HG02623 (cell line): ENCODE measurements at regions not wholly inside any gene's neighbourhood (a gene's known extent, or its start where the extent isn't known, plus 50 kb on each side); places are given as distances from the start of the nearest gene placed in this dataset.
"Not testable (repeated sequence)": the region's sequence is repeated elsewhere in the genome, so short reads cannot be mapped to it uniquely, and the experiment has no call there.

Source experiments
- ATAC-seq: cut with Tn5 transposase; IDR thresholded peaks from one replicate; pipeline ENCODE4 v1.9.1; 2021; ENCODE audit warnings: moderate library complexity; ENCODE audit not compliant: unreplicated experiment

DNA sequence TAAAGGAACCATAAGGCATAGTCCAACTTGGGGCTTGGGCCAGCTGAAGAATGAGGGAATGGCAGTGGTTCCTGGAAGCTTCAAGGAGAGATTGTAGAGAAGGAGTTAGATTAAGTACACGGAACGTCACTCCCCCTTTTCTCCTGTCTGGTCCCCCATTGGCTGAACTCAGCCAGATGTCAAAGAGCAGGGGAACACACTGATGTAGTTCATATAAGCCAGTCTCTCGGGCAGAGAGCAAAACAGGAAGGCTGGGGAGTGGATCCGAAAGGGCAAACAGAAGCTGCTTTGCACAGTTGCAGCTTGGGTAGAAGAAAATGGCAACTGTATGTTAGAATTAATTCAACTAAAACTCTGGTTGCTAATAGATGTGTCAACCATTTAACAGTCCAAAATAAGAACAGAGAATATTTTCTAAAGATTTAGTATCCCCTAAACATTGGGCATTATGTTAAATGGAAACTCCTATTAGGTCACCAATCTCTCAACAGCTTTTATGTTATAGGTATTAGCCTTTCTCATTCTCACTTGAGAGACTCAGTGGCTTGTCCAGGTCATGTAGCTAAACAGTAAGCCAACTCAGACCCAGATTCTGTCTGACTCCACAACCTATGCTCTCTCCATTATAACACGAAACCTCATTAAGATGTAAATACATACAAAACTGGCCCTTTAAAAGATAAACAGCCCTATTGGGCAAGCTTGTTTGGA is 600.7 kb upstream of the USP24 start:
- no peak for ATAC-seq

DNA sequence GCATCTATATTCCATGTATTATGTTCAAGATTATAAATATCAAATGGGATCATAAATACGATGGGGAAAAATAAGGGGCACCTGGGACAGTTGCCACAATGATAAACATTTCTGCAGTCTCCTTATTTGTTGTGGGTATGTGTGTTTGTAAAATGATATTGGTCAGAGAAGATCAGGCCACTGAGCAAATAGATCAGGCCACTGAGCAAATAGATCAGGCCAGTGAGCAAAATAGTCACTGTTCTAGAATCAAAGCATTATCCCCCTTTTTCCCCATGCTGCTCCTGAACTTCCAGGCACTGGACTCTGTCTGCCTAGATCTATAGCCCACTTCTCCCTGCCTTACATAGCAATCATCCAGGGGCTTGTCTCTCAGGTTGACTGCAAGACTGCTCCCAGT is 599.8 kb upstream of the USP24 start:
- no peak for ATAC-seq

DNA sequence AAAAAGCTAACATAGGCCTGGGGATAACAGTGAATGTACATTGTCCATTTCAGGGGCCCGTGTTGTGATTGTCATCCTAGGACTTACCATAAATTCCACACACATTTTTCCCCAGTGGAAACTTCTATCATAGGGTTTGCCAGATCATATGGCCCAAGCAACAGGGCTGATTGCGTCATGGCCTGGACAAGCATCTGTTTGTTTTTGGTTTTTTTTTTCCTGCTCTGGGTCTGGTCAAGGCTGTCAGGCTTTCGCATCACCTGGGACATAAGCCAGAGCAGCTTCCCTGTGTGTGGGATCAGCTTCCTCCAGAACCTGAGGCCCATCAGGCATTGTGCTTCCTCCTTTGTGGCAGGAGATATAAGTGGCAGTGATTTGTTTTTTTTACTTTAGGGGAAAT is 598.5 kb upstream of the USP24 start:
- ATAC-seq: no peak

GRCh38 chr1:55812281-55812680 is 597.1 kb upstream of the USP24 start:
- ATAC-seq: no peak

DNA sequence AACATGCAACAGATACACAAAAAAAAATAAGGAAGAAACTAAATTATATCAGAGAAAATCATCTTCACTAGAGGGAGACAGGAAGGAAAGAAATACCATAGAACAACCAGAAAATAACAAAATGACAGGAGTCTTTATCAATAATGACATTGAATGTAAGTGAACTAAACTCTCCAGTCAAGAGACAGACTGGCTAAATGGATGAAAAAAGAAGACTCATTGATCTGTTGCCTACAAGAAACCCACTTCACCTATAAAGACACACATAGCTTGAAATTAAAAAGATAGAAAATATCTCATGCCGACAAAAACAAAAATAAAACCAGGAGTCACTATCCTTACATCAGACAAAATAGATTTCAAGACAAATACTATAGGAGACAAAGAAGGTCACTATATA is 593.1 kb upstream of the USP24 start:
- no peak for ATAC-seq

- ATAC-seq: no peak
These were observed 588.3 kb upstream of the USP24 start for GRCh38 chr1:55803429-55803828.

DNA sequence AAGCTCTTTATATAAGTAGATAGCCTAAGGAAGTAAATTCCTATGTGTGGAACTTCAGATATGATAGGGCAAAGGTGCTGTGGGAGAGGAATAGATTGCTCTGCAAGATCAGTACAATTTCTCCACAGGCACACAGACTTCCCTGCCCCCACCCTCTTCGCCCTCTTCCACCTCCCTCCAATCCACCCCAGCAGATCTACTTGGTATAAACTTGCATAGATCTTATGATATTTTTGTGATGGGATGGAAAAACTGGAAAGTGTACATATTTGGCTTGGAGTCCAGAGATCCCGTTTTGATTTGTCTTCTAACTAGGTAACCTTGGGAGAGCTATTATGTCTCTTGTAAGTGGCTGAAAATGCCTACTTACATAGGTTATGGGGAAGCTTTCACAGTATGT is 586.3 kb upstream of the USP24 start:
- no peak for ATAC-seq

DNA sequence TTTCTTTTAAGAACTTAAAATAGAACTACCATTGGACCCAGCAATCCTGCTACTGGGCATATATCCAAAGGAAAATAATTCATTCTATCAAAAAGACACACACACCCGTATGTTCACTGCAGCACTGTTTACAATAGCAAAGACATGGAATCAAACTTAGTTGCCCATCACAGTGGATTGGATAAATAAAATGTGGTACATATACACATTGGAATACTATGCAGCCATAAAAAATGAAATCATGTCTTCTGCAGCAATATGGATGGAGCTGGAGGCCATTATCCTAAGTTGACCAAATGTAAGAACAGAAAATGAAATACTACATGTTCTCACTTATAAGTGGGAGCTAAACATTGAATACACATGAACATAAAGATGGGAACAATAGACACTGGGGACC is 585.3 kb upstream of the USP24 start:
- no peak for ATAC-seq

DNA sequence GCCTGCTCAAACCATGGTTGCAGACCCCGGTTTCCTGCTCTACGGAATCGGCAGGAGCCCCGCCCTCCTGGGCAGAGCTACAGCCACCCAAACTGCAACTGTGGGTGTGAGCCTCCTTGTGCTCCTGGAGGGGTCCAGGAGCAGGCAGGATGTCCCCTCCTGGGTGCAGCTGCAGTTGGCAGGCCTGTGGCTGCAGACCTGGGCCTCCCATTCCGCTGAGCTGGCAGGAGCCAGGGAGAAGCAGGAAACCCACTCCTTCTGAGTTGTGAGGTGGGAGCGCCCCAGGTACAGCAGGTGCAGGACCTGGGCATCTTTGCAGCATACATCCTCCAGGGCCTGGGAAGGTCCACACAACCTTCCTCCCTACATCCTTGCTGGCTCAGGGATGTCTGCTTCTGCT is 578.7 kb upstream of the USP24 start:
- no peak for ATAC-seq

DNA sequence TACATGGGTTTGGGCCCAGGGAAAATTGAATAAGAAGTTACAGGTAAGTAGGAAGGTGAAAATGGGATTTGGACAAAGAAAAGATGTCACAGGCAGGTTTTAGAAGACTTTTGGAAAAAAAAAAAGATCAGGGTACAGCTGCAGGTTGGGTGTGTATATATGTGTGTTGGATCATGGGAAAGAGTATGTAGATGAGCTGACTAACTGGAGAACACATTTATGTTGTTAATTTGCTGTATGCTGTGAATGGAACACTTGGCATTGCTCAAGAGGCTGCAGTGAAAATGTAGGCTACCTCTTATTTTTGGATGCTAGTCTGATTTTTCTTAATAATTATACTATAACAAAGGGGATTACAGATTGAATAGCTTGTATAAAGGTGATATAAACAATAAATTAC is 577.7 kb upstream of the USP24 start:
- no peak for ATAC-seq

- no peak for ATAC-seq
These were observed 574.3 kb upstream of the USP24 start for GRCh38 chr1:55789466-55789865.

DNA sequence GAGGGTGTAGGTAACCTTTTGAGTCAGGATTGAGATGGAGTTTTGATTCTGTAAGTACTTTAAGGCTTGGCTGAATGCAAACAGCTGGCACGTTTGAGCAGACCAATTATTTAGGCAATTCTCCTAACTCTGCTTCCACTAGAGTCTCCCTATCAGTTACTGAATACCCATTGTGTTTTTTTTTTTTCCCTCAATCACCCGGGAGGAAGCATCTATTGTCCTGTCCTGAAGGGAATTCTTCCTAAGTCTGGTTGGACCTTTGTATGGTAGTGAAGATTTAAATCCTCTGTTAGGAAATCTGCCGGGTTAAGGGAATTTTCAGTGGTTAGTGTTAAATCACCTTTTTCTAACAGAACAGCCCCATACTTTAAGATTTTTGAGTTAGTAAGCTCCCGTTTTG is 571.2 kb upstream of the USP24 start:
- ATAC-seq: no peak

DNA sequence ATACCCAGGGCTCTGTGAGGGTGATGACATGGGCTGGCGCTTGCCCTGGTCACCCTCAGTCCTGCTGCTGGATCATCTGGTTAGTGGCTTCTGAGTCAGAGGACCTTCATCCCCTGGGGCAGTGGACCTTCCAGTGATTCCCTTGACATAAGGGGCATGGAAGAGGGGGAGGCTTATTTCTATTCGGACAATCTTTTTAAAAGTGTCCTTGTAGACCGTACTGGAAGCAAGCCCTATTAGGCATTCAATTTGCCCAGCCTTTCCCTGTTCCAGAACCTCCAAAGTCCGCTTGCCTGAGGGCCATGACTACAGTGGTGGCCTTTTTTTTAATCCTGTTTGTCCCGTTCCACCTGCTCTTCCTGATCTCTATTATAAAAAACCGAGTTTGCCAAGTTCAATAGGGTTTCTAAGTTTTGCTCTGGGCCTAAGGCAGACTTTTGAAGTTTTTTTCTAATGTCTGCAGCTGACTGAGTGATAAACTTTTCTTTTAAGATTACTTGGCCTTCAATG is 569.8 kb upstream of the USP24 start:
- ATAC-seq: not testable (repeated sequence)

DNA sequence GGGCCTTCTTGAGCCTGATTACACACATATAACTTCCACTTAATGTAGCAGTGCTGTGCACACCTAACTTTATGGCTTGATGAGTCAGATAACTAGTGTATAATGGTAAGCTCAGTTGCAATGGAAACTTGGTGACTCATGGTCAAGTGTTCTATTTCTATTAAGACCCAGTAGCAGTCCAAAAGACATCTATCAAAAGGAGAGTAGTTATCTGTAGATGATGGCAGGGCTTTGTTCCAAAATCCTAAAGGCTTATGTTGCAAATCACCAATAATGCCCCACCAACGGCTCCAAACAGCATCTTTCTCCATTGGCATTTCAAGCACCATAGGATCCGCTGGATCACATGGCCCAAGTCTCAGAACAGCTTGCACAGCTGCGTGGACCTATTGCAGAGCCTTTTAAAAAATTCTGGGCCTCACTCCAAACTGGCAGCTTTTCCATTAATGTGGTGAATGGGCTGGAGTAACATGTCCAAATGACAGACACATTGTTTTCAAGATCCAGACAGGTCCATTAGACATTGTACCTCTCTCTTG is 566.8 kb upstream of the USP24 start:
- no peak for ATAC-seq

DNA sequence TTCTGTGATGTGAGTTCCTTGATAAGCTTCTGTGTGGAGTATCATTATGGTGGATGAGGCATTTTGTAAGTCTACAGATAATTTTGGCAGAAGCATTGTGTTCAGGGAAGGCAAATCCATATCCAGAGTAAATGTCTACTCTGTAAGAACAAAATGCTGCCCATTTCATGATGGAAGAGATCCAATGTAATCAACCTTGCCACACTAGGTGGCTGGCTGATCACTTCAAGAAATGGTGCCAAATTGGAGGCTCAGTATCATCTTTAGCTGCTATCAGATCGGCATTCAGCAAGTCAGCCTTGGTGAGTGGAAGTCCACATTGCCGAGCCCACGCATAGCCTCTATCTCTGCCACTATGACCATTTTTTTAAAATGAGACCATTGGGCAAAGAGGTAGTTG is 565.8 kb upstream of the USP24 start:
- ATAC-seq: no peak

DNA sequence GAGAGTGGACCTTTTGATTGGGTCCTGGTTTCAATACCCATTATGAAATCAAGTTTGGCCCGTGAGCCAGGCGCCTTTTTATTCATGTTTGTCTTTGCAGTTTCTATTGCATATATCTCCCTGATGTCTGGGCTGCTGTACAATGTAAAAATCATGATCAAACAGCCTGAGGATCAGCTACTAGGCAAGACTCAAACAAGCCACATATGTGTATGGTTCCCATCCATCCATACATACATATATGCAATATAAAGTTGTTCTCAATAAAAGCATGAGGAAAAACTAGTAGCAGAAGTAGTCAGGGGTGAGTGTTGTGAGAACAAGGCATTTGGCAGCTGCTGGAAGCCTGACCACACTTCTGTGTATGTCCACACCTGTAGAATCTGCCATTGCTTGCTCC is 562.4 kb upstream of the USP24 start:
- no peak for ATAC-seq

DNA sequence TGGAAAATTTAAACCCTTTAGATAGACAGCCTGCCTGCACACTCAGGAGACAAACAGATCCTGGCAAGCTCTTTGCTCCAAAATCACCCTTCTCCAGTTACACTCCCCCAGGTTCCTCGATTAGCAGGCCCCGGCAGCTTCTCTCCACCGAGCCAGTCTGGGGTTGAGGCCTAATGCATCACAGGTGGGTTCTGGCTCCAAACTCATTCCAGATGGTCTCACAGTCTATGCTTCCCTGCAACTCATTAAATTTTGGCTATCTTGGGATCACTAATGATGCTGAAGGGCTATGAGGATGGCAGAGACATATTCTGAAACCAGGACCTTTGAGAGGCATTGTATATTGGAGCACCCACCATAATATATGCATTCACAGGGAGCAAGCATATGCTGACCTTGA is 559.8 kb upstream of the USP24 start:
- no peak for ATAC-seq

DNA sequence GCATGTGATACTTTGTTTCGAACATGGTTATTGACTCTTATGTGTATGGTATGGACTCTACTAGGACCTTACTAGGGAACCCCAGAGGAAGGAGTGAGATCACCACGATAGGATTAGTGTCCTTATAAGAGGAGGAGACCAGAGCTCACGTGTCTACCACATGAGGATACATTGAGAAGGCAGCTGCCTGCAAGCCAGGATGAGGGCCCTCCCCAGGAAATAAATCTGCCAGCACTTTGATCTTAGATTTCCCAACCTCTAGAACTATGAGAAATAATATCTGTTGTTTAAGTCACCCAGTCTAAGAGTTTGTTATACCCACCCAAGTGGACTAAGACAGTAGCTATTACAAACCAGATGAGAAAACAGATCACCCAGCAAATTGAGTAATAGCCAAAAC is 559.3 kb upstream of the USP24 start:
- no peak for ATAC-seq

DNA sequence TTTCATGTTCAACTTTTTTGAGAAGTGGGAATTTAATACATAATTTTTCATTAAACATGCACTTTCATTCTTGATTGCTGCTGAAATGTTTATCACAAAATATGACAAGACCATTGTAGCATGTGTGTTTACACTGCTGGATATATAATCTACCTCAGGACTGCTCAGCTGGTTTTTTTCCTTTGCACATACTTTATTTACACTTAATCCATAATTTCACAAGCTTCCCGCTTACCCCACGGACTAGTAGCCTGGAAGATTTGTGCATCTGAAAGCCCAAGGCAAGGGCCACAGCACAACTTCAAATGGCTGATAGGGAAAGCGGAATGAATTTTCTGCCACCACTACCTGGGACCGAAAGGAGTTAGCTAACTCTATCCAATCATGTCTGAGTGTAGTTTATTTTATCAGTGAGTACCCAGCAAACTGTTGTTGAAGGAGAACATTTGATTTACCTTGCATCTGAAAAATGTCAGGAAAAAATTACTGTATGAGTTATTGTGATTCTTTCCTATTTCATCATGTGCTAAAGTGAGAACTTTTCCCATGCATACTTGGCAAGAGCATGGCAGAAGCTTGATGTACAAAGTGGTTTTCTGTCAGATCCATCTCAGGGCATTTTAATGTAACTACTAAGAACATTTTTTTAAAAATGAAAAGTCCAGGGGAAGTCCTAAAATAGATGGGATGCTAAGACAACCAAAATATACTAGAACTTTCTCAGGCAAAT is 558.2 kb upstream of the USP24 start:
- ATAC-seq: no peak

DNA sequence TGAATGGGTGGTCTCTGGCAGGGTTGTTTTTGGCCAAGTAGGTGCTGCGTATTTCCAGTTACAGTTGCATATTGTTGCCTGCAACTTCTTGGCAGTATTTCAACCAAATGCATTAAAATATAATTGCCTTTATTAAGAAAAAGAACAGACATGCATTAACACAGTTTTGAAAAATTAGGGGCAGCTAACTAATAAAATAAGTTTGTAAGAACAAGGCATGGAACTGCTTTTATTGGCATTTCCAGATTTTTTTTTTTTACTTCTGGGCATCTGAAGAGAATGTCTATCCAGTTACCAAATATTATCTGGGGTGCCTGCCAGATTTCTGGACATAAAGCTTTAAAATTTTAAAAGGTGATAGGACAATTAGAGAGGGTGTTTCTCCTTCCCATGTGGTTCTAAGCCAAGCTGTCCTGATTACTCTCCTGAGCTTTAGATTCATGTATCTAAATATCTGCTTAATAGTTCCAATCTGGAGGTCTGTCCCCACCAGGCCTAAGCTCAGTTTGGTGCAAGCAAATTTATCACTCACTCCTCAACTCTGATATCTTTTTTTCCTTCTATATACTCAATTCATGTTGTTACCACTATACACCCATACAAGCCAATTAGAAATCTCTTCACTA is 553.3 kb upstream of the USP24 start:
- no peak for ATAC-seq

DNA sequence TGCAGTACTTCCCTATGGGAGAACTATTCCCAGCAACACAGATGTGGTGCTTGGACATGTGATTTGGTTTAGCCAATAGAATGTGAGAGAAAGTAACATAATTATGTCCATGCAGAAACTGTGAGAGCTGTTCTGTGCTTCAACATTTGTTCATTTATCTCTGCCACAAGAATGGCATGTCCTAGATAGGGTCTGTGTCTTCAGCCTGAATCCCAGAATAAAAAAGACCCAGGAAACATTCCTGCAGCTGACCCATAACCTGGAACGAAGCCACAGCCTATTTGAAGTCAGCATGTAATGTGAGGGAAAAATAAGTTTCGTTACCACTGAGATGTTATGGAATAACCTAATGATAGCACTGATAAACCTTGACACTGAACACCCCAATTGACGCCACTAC is 552.0 kb upstream of the USP24 start:
- no peak for ATAC-seq

- ATAC-seq: not testable (repeated sequence)
These were observed 550.3 kb upstream of the USP24 start for GRCh38 chr1:55765505-55765904.
